Forelimb muscle (tissue), 1 donor: ENCODE measurements at regions not wholly inside any gene's neighbourhood (a gene's known extent, or its start where the extent isn't known, plus 50 kb on each side); places are given as distances from the start of the nearest gene placed in this dataset.
"Not testable (repeated sequence)": the region's sequence is repeated elsewhere in the genome, so short reads cannot be mapped to it uniquely, and the experiment has no call there.

Experiments
- DNase-seq: peaks from one replicate; pipeline ENCODE4 v3.0.0-alpha.2; 2013; ENCODE audit warnings: low read depth

DNA sequence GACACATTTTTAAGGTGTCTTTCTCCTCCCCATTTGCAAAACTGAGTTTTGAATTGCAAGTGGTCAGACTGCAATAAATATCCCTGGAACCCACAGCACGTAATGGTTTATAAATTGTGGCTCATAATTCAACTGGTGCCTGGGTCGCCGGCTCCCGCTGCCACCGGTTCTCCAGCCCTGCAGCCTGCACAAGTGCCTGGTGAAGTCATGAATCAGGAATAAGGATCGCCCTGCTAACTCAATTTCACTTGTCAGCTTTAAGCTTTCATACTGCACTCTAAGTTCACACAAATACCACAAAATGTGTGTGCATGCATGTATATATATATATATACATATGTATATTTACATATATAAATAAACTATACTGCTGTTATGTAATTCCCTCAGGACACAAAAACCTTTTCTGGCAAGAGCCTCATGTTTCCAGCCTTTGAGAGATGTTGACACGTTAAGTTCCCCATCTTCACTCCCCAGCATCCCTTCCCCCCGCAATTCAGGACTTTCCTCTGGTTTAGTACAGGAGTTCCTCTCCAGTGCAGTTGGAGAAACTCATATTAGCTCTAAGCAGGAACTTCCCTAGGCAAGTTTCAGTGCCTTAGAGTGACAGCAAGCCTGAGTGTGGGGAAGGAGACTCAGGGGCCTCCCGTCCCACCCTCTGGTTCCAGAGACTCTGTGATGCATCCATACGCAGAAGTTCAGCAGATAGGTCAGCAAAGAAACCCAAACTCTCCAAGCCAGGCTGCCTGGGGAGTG is 129.2 kb upstream of the UNC5B start:
- DNase-seq = no peak

DNA sequence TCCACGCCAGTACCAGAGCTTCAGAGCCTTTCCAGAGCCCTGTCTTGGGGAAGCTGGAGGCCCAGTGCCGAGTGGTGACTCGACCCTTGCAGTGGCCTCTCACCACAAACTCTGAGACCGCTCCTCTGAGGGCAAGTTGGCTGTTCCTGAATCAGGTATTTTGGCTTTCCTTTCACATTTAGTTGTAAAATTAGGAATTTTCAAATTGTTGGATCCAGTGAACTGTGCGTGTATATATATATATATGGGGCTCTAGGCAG is 128.7 kb upstream of the UNC5B start:
- no peak for DNase-seq

DNA sequence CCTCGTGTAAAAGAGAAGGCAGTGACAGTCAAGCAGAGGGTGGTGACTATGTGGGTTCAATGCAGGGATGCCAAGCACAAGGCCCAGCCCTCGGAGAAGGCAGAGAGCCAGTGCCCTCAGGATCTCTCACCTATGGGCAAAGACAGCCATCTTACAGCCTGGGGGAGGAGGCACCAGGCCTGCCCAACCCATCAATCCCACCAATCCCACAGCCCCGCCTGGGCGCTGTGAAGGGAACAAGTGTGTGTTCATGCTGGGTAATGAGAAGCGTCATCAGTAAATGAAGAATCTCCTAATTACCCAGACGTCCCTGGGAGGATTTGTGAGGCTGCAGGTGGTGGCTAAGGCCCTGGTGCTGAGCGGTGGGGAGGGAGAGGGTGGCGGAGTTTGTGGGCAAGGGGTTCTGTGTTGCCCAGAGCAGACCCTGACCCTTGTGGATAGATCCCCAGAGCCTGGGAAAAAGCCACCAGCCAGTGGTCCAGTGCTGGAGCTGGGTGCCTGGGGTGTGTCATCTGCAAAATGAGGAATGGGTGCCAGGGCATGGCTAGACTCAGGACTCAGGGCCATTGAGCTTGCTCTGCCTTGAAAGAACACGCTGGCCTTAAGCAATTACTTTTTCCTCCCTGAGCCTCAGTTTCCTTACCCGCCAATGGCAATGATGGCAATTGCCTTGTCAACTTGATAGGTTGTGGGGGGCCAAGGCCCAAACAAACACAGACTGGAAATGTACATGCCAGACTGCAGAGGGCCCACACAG is 128.1 kb upstream of the UNC5B start:
- no peak for DNase-seq

DNA sequence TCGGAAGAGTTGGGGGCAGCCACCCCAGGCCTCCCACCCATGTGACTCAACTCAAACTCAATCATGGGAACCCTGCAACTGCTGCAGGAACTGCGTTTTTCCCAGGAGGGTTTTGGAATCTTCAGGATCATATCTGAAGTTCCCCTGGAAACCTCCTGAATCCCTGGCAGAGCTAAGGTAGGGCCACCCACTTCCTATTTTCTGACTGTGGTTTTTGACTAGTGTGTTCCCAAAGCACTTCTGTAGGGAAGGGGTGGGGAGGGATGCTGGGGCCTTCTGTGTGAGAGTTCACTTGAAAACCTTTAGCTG is 127.6 kb upstream of the UNC5B start:
- no peak for DNase-seq

DNA sequence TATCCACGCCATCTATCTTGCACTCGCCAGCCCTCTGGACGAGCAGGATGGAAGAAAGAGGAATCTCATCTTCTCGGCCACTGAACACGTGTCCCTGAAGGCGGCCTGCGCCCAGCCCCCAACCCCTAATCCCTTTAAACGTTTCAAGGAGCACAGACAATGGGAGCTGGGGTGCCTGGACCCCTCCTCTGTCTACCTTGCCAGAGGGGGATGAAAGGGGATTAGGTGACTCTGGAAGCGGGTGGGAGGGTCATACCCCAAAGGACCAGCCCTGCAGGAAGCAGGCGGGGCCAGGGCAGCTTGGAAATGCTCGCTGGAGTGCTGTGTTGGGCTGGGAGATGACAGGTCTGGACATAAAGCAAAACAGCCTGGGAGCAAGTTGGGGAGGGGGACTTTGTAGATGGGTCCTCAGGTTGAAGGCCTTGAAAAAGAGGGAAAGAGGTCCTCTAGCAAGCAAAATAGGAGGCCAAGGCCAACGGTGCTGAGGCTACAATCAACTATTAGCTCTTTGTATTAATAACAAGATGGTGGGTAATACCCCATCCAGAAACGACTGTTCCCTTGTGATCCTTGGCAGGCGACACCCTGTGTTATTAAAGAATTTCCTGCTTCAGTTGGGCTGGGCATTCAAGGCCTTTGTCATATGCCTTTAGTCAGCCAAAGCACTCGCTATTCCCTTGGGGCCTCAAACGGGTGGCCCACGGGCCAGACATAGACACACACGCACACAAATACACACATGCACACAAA is 126.5 kb upstream of the UNC5B start:
- DNase-seq = no peak

DNA sequence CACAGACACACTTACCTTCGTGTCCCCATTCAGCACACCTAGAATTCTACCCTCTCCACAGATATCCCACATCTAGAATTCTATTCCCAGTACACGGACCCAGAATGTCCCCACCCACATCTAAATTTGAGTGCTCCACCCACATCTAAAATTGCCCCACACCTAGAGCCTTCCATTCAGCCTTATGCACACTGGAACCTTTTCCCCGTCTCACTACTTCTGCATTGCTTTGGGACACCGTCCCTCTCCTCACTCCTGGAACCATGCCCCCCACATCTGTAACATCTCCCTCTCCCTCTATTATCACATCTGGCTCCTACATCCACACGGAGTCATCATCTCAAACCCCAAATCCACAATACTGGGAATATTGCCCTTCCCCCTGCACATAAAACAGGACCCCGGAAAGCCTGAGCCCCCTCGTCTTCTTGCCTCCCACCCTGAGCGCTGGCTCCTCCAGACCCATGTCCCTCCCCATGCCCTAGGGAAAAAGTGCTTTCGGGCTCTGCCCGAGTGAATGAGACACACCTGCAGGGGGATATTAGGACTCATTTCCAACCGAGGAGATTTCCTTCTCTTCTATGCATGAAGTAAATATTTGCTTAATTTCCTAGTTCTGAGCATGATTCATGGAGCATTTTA is 125.8 kb upstream of the UNC5B start:
- no peak for DNase-seq

DNA sequence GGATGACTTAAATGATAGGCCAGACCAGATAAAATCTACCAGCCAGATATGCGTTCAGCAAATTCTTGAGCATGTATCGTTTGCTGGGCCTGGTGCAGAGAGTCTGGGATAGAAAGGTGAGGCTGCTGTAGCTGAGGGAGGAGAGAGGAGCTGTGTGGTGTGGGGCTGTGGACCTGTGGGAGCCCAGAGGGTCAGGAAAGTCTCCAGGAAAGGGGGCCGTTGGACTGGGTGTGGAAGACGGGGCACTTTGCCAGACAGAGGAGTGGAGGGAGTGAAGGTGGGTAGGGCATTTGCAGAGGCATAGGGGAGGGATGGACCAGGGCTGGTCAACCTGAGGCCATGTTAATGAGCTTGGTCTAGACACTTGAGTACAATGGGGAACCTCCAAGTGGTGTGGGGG is 124.7 kb upstream of the UNC5B start:
- no peak for DNase-seq

DNA sequence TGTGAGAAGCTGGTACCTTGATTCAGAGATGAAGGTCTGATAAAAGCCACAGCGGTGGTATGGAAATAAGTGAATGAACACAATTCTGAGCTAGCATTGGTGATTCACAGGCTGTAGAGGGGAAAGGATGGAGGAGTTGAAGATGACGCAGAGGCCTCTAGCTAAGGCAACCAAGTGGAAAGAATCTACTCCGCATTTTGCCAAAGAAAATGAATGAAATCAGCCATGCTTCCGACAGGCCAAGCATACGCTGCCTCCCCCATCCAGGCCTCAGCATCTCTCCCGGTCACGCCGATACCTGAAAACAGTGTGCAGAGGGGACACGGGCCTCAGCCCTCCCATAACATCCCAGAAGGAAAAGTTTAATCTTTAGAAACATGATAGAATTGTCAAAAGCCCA is 124.3 kb upstream of the UNC5B start:
- no peak for DNase-seq

DNA sequence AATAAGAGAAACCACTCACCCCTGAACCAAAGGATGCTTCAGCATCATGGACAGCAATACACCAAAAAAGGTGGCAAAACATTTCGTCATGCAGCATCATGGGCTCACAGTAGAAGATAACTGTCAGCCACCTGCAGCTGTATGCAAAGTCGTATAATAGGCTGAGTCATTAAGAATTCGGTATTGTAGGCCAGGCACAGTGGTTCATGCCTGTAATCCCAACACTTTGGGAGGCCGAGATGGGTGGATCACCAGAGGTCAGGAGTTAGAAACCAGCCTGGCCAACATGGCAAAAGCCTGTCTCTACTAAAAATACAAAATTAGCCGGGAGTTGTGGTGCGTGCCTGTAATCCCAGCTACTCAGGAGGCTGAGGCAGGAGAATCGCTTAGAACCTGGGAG is 123.8 kb upstream of the UNC5B start:
- DNase-seq = not testable (repeated sequence)

DNA sequence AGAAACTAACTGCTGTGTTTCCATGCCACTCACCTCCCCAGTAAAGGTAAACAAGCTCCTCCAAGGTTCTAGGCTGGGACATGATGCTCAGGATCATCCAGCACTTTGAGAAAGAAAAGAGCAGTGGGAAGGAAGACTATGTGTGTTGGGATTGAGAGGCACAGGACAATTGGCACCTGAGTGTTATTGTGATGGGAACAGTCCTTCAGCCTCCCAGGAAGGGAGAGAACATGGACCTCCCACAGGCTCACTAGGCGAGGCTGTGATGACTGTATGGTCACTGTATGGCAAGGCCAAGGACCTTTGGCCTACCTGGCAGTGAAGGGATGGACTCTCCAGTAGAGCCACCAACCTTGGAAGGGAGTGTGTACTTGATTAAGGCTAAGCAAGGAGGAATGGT is 123.2 kb upstream of the UNC5B start:
- DNase-seq = no peak

DNA sequence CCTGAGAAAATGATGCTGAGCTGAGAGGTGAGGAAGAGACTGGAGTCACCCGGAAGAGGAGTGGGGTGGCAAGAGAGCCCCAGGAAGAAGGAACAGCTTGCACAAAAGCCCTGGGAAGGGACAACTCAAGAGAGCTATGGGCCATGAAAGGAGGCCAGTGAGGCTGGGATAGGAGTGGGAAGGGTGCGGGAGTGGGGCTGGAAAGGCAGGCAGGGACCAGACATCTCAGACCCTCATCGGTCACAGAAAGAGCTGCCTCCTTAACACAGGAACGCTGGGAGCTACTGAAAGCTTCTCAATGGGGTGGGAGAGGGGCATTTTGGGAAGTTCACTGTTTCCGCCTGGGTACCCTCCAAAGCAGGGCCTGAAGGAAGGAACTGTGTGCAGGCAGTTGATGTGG is 122.0 kb upstream of the UNC5B start:
- DNase-seq = no peak

DNA sequence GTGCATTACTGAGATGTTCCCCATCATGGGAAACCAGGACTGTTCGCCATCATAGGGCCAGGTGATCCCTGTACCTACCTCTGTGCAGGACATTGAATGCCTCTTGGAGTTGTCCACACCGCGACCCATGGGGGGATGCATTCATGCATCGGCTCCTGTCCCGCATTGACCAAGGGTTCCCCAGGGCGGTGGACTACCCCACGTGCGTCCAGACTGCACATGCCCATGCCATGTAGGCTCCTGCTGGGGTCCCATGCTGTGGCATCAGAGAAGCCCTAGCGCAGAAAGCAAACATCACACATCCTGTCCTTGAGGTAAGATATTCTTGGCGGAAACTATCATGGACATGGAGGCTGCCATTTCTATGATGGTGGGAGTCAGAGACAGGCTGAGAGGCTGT is 121.6 kb upstream of the UNC5B start:
- DNase-seq = no peak

DNA sequence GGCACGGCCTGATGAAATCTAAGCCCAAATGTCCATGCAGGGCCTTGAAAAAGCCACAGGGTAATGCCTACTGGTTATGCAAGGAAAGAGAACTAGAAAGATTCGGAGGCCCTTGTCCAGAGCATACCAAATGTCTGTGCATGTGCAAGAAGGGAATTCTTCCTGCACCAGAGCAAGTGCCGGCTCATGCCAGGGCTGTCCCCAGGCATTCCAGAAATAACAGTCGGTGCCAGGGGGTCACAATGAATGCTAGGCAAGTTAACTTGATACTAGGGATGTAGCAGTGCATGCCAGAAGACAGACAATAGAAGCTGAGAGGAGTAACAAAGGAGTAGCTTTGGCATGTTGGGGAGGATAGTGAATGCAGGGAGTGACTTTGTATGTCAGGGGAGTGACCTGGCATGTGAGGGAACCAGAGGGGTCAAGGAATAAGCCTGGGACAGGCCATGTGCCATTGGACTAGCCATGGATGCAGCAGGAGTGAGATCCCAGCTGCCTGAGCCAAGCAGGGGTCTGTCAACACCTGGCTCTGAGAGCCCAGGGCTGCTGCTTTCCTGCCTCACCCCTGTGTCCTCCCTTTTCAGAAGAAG is 119.5 kb upstream of the UNC5B start:
- DNase-seq = no peak

DNA sequence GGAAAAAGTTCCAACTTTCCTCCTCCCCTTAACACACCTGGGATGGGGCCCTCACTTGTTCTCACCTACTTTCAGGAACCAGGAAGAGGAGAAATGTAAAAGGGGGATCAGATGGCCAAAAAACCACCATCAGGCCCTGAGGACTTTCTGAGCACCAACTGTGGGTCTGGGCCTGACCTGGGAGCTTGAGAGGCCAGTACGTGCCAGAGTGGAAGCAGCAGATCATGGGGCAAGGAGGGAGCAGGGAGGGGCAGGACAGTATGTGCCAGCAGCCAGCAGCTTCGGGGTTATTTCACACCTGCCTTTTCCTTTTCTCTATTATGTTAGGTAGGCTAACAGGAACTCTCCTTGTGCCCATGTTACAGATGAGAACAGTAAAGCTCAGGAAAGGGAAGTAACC is 118.8 kb upstream of the UNC5B start:
- no peak for DNase-seq

DNA sequence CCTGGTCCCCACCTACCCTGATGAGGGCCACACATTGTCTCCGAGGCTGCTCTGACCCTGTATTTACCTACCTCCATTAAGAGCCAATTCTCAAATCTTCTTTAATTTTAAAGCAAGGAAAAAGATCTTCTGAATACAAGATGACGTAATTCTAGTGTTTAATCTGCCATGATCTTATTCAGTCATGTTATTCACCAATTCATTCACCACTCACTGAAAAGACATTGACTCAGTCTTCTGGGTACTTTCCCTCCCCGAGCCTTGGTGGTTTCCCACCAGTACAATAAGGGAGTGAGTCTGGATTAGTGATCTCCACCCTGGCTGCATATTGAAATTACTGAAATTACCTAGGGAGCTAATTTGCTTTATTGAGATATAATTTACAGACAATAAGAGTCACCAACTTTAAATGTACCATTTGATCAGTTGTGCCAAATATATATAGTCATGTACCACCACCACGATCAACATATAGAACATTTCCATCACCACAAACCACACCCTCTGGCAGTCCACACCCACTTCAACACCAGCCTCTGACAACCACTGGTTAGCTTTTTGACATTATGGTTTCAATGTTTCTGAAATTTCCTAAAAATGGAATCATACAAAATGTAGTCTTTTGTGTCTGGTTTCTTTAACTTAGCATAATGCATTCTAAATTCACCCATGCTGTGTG is 117.5 kb upstream of the UNC5B start:
- no peak for DNase-seq

DNA sequence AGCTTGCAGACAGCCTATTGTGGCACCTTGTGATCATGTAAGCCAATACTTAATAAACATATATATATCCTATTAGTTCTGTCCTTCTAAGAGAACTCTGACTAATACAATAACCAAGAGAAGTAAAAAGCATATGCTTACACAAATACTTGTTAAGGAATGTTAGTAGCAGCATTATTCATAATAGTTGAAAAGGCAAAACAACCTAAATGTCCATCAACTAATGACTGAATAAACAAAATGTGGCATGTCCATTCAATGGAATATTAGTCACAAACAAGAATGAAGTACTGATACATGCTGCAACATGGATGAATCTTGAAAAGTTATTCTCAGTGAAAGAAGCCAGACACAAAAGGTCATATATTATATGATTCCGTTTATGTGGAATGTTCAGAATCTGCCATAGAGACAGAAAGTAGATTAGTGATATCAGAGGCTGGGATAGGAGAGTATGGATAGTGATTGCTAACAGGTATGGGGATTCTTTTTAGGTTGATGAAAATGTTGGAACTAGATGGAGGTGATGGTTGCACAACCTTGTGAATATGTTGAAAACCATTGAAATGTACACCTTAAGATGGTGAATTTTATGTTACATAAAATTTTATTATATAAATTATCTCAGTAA is 112.5 kb upstream of the UNC5B start:
- DNase-seq = no peak

DNA sequence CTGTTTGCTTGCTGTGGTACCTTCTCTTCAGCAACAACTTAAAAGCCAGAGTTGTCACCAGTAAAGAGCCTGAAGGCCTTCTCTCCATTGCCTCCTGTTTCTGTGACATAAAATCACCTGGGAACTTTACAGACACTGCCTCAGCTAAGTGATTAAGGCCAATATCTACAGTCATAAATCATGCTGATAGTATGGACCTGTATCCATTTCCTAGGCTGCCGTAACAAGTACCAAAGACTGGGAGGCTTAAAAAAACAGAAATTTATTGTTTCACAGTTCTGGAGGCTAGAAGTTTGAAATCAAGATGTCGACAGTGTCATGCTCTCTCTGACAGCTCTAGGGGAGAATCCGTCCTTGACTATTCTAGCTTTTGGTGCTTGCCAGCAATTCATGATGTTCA is 108.4 kb upstream of the UNC5B start:
- DNase-seq = no peak

DNA sequence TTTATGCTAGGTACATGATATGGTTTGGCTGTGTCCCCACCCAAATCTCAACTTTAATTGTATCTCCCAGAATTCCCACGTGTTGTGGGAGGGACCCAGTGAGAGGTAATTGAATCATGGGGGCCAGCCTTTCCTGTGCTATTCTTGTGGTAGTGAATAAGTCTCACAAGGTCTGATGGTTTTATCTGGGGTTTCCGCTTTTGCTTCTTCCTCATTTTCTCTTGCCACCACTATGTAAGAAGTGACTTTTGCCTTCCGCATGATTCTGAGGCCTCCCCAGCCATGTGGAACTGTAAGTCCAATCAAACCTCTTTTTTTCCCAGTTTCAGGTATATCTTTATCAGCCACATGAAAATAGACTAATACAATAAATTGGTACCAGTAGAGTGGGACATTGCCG is 106.2 kb upstream of the UNC5B start:
- DNase-seq = not testable (repeated sequence)

DNA sequence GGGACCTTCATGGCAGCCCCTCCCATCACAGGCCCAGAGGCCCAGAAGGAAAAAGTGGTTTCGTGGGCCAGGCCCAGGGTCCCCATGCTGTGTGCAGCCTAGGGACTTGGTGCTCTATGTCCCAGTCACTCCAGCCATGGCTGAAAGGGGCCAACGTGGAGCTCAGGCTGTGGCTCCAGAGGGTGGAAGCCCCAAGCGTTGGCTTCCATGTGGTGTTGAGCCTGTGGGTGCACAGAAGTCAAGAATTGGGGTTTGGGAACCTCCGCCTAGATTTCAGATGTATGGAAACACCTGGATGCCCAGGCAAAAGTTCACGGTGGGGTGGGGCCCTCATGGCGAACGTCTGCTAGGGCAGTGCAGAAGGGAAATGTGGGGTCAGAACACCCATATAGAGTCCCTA is 105.3 kb upstream of the UNC5B start:
- DNase-seq = not testable (repeated sequence)

DNA sequence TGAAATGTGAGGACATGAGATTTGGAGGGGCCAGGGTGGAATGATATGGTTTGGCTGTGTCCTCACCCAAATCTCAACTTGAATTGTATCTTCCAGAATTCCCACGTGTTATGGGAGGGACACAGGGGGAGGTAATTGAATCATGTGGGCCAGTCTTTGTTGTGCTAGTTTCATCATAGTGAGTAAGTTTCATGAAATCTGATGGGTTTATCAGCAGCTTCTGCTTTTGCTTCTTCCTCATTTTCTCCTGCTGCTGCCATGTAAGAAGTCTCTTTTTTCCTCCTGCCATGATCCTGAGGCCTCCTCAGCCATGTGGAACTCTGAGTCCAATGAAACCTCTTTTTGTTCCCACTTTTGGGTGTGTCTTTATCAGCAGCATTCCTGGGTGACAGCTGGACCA is 104.3 kb upstream of the UNC5B start:
- not testable (repeated sequence) for DNase-seq

DNA sequence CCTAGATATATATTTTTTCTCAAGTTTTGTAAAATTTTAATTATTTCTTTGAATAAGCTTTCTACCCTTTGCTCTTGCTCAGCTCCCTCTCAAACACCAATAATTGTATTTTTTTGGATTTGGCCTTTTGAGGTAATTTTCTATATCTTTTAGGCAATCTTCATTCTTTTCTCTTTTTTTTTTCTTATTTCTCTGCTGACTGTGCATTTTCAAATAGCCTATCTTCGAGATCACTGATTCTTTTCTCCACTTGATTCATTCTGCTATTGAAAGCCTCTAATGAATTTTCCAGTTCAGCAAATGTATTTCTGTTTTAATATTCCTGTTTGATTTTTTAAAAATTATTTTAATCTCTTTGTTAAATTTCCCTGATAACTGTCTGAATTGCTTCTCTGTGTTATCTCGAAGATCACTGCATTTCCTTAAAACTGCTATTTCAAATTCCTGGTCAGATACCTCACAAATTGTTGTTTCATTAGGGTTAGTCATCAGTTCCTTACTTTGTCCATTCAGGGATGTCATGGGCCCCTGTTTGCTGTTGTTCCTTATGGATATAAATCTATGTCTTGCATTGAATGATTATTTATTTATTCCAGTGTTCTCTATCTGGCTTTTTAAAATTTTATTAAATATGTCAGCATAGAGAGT is 100.1 kb upstream of the UNC5B start:
- no peak for DNase-seq
